NCI-H82 treated with DMSO at 0.1 percent for 48 hours (cell line): ENCODE measurements at regions not wholly inside any gene's neighbourhood (a gene's known extent, or its start where the extent isn't known, plus 50 kb on each side); places are given as distances from the start of the nearest gene placed in this dataset.
"Not testable (repeated sequence)": the region's sequence is repeated elsewhere in the genome, so short reads cannot be mapped to it uniquely, and the experiment has no call there.

Experiments
- DNase-seq: peaks from one replicate; lab custom pipeline; 2025; ENCODE audit not compliant: unreplicated experiment; lab: John Stamatoyannopoulos, UW

- no peak for DNase-seq
Observed at GRCh38 chr15:77897896-77898406, 179.6 kb downstream of the TBC1D2B start.

- not testable (repeated sequence) for DNase-seq
Observed at GRCh38 chr15:77897113-77897895, 180.2 kb downstream of the TBC1D2B start.

GRCh38 chr15:77896147-77897112 lies 181.1 kb downstream of the TBC1D2B start:
- DNase-seq, result not testable (repeated sequence)

GRCh38 chr15:77895742-77896141 lies 181.8 kb downstream of the TBC1D2B start:
- no peak for DNase-seq

- not testable (repeated sequence) for DNase-seq
Observed at GRCh38 chr15:77895145-77895544, 182.4 kb downstream of the TBC1D2B start.

- DNase-seq, result not testable (repeated sequence)
Observed at GRCh38 chr15:77893671-77894640, 183.6 kb downstream of the TBC1D2B start.

- DNase-seq, result not testable (repeated sequence)
Observed at GRCh38 chr15:77893246-77893645, 184.3 kb downstream of the TBC1D2B start.

- no peak for DNase-seq
Observed at GRCh38 chr15:77892335-77892734, 185.2 kb downstream of the TBC1D2B start.

- not testable (repeated sequence) for DNase-seq
Observed at GRCh38 chr15:77891862-77892261, 185.6 kb downstream of the TBC1D2B start.

- DNase-seq, result peak; percentile 51
Observed at GRCh38 chr15:77890911-77891801, 186.4 kb downstream of the TBC1D2B start.

GRCh38 chr15:77889828-77890725 lies 187.4 kb downstream of the TBC1D2B start:
- not testable (repeated sequence) for DNase-seq

- DNase-seq, result no peak
Observed at GRCh38 chr15:77889009-77889806, 188.3 kb downstream of the TBC1D2B start.

GRCh38 chr15:77887563-77888429 lies 189.7 kb downstream of the TBC1D2B start:
- not testable (repeated sequence) for DNase-seq

GRCh38 chr15:77886805-77887448 lies 190.6 kb downstream of the TBC1D2B start:
- DNase-seq, result no peak

- DNase-seq, result not testable (repeated sequence)
Observed at GRCh38 chr15:77885877-77886500, 191.5 kb downstream of the TBC1D2B start.

- DNase-seq, result not testable (repeated sequence)
Observed at GRCh38 chr15:77883012-77883411, 194.5 kb downstream of the TBC1D2B start.
